Astrocyte (in vitro differentiated cells and primary cell): ENCODE measurements at regions not wholly inside any gene's neighbourhood (a gene's known extent, or its start where the extent isn't known, plus 50 kb on each side); places are given as distances from the start of the nearest gene placed in this dataset.

ENCODE experiments used
- DNase-seq: peaks from one replicate; pipeline ENCODE4 v3.0.0-alpha.2; 2010; ENCODE audit warnings: low read depth
- FAIRE-seq: peaks from 2 replicates; lab custom pipeline; 2011; peaks lifted over from hg19 to GRCh38; lab: Jason Lieb, UNC
- H2AFZ ChIP-seq: 2 replicates; pipeline ENCODE4 v1.6.0; 2012; ENCODE audit warnings: low read depth, low read length, inconsistent platforms
- H3K27ac ChIP-seq: 2 replicates; pipeline ENCODE4 v1.5.1; 2011; ENCODE audit warnings: low read depth, low read length, inconsistent platforms
- H3K27me3 ChIP-seq: 2 replicates; pipeline ENCODE4 v1.6.0; 2011; ENCODE audit warnings: low read length, inconsistent platforms; ENCODE audit not compliant: insufficient read depth
- H3K36me3 ChIP-seq: 2 replicates; pipeline ENCODE4 v1.5.1; 2011; ENCODE audit warnings: low read length, inconsistent platforms; ENCODE audit not compliant: insufficient read depth
- H3K4me1 ChIP-seq: 2 replicates; pipeline ENCODE4 v1.5.1; 2011; ENCODE audit warnings: low read length, inconsistent platforms; ENCODE audit not compliant: insufficient read depth
- H3K4me2 ChIP-seq: 2 replicates; pipeline ENCODE4 v1.6.0; 2012; ENCODE audit warnings: low read length, inconsistent platforms
- H3K4me3 ChIP-seq: 2 replicates; pipeline ENCODE4 v1.5.1; 2011; ENCODE audit warnings: low read depth, mild to moderate bottlenecking, low read length, inconsistent platforms; ENCODE audit not compliant: insufficient read depth
- H3K79me2 ChIP-seq: 2 replicates; pipeline ENCODE4 v1.6.0; 2012; ENCODE audit warnings: mild to moderate bottlenecking, low read length, inconsistent platforms; ENCODE audit not compliant: insufficient read depth
- H3K9ac ChIP-seq: 2 replicates; pipeline ENCODE4 v1.6.0; 2012; ENCODE audit warnings: mild to moderate bottlenecking, low read length, inconsistent platforms
- H3K9me3 ChIP-seq: 2 replicates; pipeline ENCODE4 v1.5.1; 2012; ENCODE audit warnings: low read depth, mild to moderate bottlenecking, low read length, inconsistent platforms; ENCODE audit not compliant: insufficient read depth
- H4K20me1 ChIP-seq: 2 replicates; pipeline ENCODE4 v1.6.0; 2012; ENCODE audit warnings: low read length, inconsistent platforms; ENCODE audit not compliant: insufficient read depth
- H3K27ac Mint-ChIP-seq: one replicate; pipeline ENCODE4 v1.8.0; 2021; ENCODE audit warnings: mild to moderate bottlenecking, mixed read lengths; ENCODE audit not compliant: unreplicated experiment
- H3K27me3 Mint-ChIP-seq: one replicate; pipeline ENCODE4 v1.8.0; 2021; ENCODE audit warnings: low read depth, mixed read lengths; ENCODE audit not compliant: unreplicated experiment
- H3K36me3 Mint-ChIP-seq: one replicate; pipeline ENCODE4 v1.8.0; 2021; ENCODE audit warnings: low read depth, mixed read lengths; ENCODE audit not compliant: unreplicated experiment
- H3K4me1 Mint-ChIP-seq: one replicate; pipeline ENCODE4 v1.8.0; 2021; ENCODE audit warnings: low read depth, mixed read lengths; ENCODE audit not compliant: unreplicated experiment
- H3K4me3 Mint-ChIP-seq: one replicate; pipeline ENCODE4 v1.8.0; 2021; ENCODE audit warnings: mild to moderate bottlenecking, moderate library complexity, mixed read lengths; ENCODE audit not compliant: unreplicated experiment
- H3K9me3 Mint-ChIP-seq: one replicate; pipeline ENCODE4 v1.8.0; 2021; ENCODE audit warnings: mild to moderate bottlenecking, mixed read lengths; ENCODE audit not compliant: unreplicated experiment
- EZH2 ChIP-seq: IDR thresholded peaks from 2 replicates; pipeline ENCODE4 v1.6.1; 2012; ENCODE audit warnings: mild to moderate bottlenecking, low read length, inconsistent platforms; ENCODE audit not compliant: insufficient read depth
- TF ChIP-seq, protein P1 (sequence below): IDR thresholded peaks from 2 replicates; pipeline ENCODE4 v1.5.1; 2011; ENCODE audit warnings: low read depth, mild to moderate bottlenecking, inconsistent platforms, low read length, moderate library complexity; ENCODE audit not compliant: insufficient read depth

- H3K27ac ChIP-seq, result no peak overlapping the region
- FAIRE-seq (no peak), DNase-seq (no peak)
- H3K79me2 ChIP-seq, result no peaks in the 10 kb centered on the region
- H4K20me1 ChIP-seq, result no peaks in the 10 kb centered on the region
- H3K4me1 ChIP-seq, result peaks cover 11% of the 10 kb centered on the region
- H3K4me2 ChIP-seq, result no peak overlapping the region
- H3K9me3 ChIP-seq, result no peaks in the 10 kb centered on the region
- H3K27me3 Mint-ChIP-seq, result no peaks in the 10 kb centered on the region
- no peaks in the 10 kb centered on the region for H3K36me3 Mint-ChIP-seq
- H3K4me3 ChIP-seq, result no peak overlapping the region
- no peak overlapping the region for H3K9ac ChIP-seq
- H3K27ac Mint-ChIP-seq, result no peak overlapping the region
- peaks cover 25% of the 10 kb centered on the region for H3K4me1 Mint-ChIP-seq
- H3K4me3 Mint-ChIP-seq, result no peak overlapping the region
- H3K27me3 ChIP-seq, result no peaks in the 10 kb centered on the region
- H3K36me3 ChIP-seq, result no peaks in the 10 kb centered on the region
- no peak for TF ChIP-seq EZH2
- TF ChIP-seq, protein P1, sequence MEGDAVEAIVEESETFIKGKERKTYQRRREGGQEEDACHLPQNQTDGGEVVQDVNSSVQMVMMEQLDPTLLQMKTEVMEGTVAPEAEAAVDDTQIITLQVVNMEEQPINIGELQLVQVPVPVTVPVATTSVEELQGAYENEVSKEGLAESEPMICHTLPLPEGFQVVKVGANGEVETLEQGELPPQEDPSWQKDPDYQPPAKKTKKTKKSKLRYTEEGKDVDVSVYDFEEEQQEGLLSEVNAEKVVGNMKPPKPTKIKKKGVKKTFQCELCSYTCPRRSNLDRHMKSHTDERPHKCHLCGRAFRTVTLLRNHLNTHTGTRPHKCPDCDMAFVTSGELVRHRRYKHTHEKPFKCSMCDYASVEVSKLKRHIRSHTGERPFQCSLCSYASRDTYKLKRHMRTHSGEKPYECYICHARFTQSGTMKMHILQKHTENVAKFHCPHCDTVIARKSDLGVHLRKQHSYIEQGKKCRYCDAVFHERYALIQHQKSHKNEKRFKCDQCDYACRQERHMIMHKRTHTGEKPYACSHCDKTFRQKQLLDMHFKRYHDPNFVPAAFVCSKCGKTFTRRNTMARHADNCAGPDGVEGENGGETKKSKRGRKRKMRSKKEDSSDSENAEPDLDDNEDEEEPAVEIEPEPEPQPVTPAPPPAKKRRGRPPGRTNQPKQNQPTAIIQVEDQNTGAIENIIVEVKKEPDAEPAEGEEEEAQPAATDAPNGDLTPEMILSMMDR, result no peak
- no peak overlapping the region for H2AFZ ChIP-seq
- H3K9me3 Mint-ChIP-seq, result peaks cover 3% of the 10 kb centered on the region
Measured at GRCh38 chr2:215832791-215833190, 180.6 kb downstream of the MREG start.

DNA sequence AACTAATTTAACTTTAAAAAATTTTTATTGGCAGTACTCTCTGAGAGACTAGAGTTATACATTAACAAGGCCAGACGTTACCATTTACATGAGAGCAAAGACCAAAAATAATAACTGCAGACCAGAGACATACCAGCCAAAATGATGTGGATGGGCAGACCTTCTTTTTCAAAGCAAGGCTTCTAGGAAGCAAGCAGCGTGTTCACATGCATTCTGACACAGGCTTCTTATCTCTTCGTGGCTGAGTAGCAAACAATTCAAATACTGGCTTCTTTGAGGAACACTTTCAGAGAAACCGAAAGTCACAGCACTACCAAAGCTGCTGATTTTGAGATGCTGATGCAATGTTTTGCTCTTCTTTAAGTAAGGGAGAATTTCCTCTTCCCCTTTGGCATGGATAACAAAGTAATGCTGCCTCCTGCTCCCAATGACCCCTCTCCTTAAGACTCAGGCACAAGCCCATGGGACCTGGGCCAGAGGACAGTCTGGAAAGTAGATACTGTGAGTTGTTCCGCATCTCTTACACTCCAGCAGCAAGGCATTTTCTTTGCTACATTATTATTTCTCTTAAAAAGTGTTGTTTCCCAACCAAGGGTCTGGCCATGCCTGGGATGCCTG lies 181.9 kb downstream of the MREG start:
- Histone ChIP-seq H3K27ac (no peak overlapping the region), H2AFZ (no peak overlapping the region)
- no peaks in the 10 kb centered on the region for H3K27me3 Mint-ChIP-seq

DNA sequence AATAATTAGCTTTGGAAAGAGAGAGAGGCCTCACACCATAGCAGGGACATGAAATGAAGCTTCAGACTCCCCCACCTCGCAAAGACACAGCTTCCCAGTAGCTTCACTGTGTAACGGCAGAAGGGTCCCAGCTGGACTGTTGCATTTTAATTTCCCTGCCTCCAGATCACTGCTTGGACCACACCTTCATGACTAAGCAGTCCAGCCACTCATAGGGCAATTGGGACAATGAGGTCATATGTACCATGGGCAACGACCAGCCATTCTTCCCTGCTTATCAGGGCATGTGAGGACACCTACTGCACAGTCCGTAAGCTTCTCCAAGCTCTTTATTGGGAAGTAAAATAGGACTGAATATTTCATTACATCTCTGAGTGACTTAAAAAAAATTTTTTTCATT lies 183.0 kb downstream of the MREG start:
- H3K9ac ChIP-seq, result no peak overlapping the region
- no peak overlapping the region for H3K27ac ChIP-seq
- H3K27ac Mint-ChIP-seq, result no peak overlapping the region

More for the DNA sequence above, 181.9 kb downstream of the MREG start:
- peaks cover 36% of the 10 kb centered on the region for H3K4me1 Mint-ChIP-seq
- peaks cover 3% of the 10 kb centered on the region for H3K9me3 Mint-ChIP-seq
- H3K4me3 ChIP-seq, result no peak overlapping the region
- FAIRE-seq (no peak), DNase-seq (peak; percentile 56)
- no peaks in the 10 kb centered on the region for H3K27me3 ChIP-seq
- H3K9ac ChIP-seq, result no peak overlapping the region
- peaks cover 22% of the 10 kb centered on the region for H3K4me1 ChIP-seq
- H3K27ac Mint-ChIP-seq, result peak overlapping the region; percentile 97
- H4K20me1 ChIP-seq, result no peaks in the 10 kb centered on the region
- no peak for TF ChIP-seq EZH2
- TF ChIP-seq, protein P1, result no peak
- H3K4me2 ChIP-seq, result no peak overlapping the region
- no peaks in the 10 kb centered on the region for H3K79me2 ChIP-seq
- no peaks in the 10 kb centered on the region for H3K36me3 Mint-ChIP-seq
- no peak overlapping the region for H3K4me3 Mint-ChIP-seq
- H3K9me3 ChIP-seq, result no peaks in the 10 kb centered on the region
- H3K36me3 ChIP-seq, result no peaks in the 10 kb centered on the region

More for the DNA sequence above, 183.0 kb downstream of the MREG start:
- TF ChIP-seq EZH2, result no peak
- TF ChIP-seq, protein P1, result no peak
- Mint-ChIP-seq H3K36me3 (no peaks in the 10 kb centered on the region), H3K4me3 (no peak overlapping the region), H3K4me1 (peaks cover 41% of the 10 kb centered on the region), H3K27me3 (no peaks in the 10 kb centered on the region), H3K9me3 (peaks cover 3% of the 10 kb centered on the region)
- no peaks in the 10 kb centered on the region for H3K27me3 ChIP-seq
- H2AFZ ChIP-seq, result peak overlapping the region; percentile 19
- no peak for FAIRE-seq
- no peaks in the 10 kb centered on the region for H4K20me1 ChIP-seq
- peak overlapping the region; percentile 27 for H3K4me2 ChIP-seq
- peaks cover 31% of the 10 kb centered on the region for H3K4me1 ChIP-seq
- DNase-seq, result peak; percentile 80
- no peaks in the 10 kb centered on the region for H3K36me3 ChIP-seq
- H3K4me3 ChIP-seq, result no peak overlapping the region
- no peaks in the 10 kb centered on the region for H3K79me2 ChIP-seq
- no peaks in the 10 kb centered on the region for H3K9me3 ChIP-seq
